ENCODE measurements at regions not wholly inside any gene's neighbourhood (a gene's known extent, or its start where the extent isn't known, plus 50 kb on each side); places are given as distances from the start of the nearest gene placed in this dataset.

- no peak overlapping the region for H3K4me3 ChIP-seq (ENCODE audit: control insufficient read depth, low read depth, low read length)
- TF ChIP-seq CTCF (IDR thresholded peaks at IDR 0.05; ENCODE audit: control insufficient read depth, insufficient read depth, low read depth, low read length, missing control alignments) = no peak
- DNase-seq (ENCODE audit: low read depth) = no peak
Measured at GRCh38 chr13:24087605-24088225, 72.8 kb upstream of the SPATA13 start.

GRCh38 chr13:24090049-24090448 lies 70.5 kb upstream of the SPATA13 start:
- no peak for TF ChIP-seq CTCF (IDR thresholded peaks at IDR 0.05; ENCODE audit: control insufficient read depth, insufficient read depth, low read depth, low read length, missing control alignments)
- no peak overlapping the region for H3K4me3 ChIP-seq (ENCODE audit: control insufficient read depth, low read depth, low read length)
- DNase-seq (ENCODE audit: low read depth) = no peak

- no peak overlapping the region for H3K4me3 ChIP-seq (ENCODE audit: control insufficient read depth, low read depth, low read length)
- no peak for TF ChIP-seq CTCF (IDR thresholded peaks at IDR 0.05; ENCODE audit: control insufficient read depth, insufficient read depth, low read depth, low read length, missing control alignments)
- no peak for DNase-seq (ENCODE audit: low read depth)
Measured at GRCh38 chr13:24091080-24091479, 69.4 kb upstream of the SPATA13 start.

DNA sequence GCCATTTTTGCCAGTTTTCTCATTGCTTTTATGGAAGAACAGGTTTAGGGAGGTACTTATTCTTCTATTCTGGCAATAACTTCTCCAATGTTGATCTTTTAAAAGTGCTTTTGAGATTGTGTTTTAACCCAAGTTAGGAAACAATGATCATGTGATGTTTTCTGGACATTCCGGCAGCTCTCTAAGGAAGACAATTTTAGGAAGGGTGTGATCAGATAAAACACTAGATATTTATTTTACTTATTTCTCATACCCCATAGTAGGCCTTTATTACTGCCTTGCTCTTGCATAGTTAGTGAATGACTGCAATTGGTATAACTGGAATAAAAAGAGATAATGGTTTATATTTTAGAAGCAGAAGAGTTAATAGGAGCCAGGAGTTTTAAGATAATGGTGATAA lies 68.4 kb upstream of the SPATA13 start:
- H3K4me3 ChIP-seq (ENCODE audit: control insufficient read depth, low read depth, low read length) = no peak overlapping the region
- no peak for TF ChIP-seq CTCF (IDR thresholded peaks at IDR 0.05; ENCODE audit: control insufficient read depth, insufficient read depth, low read depth, low read length, missing control alignments)
- DNase-seq (ENCODE audit: low read depth) = no peak

DNA sequence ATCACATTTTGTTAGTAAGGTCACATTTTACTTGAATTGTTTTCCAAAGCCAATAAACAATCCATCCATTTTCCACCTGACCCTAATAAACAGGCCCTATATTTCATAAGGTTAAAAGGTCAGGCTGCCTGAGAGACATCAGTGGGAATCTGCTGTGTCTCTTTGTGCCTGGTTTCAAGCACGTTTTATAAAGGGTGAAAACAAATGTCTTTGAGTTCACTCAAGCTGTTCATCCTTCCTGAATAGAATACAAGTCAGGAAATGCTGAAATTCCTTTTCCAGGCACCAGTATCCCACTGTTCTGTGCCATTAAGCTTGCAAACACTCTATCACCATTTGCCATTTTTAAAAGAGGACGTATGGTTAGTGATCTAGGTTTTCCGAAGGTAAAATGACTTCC lies 67.5 kb upstream of the SPATA13 start:
- no peak overlapping the region for H3K4me3 ChIP-seq (ENCODE audit: control insufficient read depth, low read depth, low read length)
- TF ChIP-seq CTCF (IDR thresholded peaks at IDR 0.05; ENCODE audit: control insufficient read depth, insufficient read depth, low read depth, low read length, missing control alignments) = no peak
- no peak for DNase-seq (ENCODE audit: low read depth)

DNA sequence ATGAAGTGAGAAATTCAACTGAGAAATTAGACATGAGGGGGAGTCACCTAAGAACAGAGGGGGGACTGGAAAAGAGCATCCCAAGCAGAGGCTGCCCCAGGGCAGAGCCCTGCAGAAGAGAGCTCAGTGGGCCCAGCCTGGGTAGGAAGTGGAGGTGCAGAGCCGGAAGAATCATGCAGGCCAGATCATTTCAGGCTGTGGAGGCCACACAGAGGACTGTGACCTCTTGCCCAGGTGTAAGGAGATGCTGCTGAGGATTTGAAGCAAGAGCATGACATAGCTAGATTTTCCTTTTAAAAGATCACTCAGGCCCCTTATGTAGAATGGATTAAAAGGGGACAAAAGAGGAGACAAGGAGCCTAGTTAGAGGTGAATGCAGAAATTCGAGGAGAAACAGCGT lies 63.9 kb upstream of the SPATA13 start:
- DNase-seq (ENCODE audit: low read depth) = no peak
- no peak overlapping the region for H3K4me3 ChIP-seq (ENCODE audit: control insufficient read depth, low read depth, low read length)
- TF ChIP-seq CTCF (IDR thresholded peaks at IDR 0.05; ENCODE audit: control insufficient read depth, insufficient read depth, low read depth, low read length, missing control alignments) = no peak

DNA sequence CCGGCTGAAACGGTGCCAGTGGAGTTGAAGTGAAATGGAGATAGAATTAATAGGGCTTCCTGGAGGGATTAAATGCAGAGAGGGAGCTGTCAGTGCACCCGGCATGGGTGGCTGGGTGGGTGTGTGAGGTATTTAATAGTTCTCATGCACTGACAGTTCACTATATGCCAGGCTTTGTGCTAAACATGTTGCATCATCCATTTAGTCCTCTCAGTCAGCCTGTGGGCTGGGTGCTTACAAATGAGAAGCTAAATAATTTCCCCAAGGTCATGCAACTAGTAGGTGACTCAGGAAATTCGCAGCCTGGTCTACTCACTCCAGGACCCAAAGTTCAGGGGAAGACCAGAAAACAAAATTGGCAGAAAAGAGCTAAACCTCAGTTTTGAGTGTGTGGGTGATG lies 63.5 kb upstream of the SPATA13 start:
- peak; percentile 38 for DNase-seq (ENCODE audit: low read depth)
- no peak overlapping the region for H3K4me3 ChIP-seq (ENCODE audit: control insufficient read depth, low read depth, low read length)
- TF ChIP-seq CTCF (IDR thresholded peaks at IDR 0.05; ENCODE audit: control insufficient read depth, insufficient read depth, low read depth, low read length, missing control alignments) = no peak

Data from AG09309 (cell line).